ENCODE measurements at regions not wholly inside any gene's neighbourhood (a gene's known extent, or its start where the extent isn't known, plus 50 kb on each side); places are given as distances from the start of the nearest gene placed in this dataset.
A peak's percentile ranks its signal among the peaks of the same experiment; 100 is the strongest.

- H3K27me3 ChIP-seq (ENCODE audit: insufficient read depth, poor library complexity, severe bottlenecking) = no peaks in the 10 kb centered on the region
- TF ChIP-seq REST (IDR thresholded peaks at IDR 0.05; ENCODE audit: insufficient replicate concordance, low read depth) (no peak), SPI1 (IDR thresholded peaks at IDR 0.05; ENCODE audit: borderline replicate concordance, low read depth) (no peak), POLR2AphosphoS5 (IDR thresholded peaks at IDR 0.05; ENCODE audit: low read depth) (no peak), CTCF (IDR thresholded peaks at IDR 0.05; ENCODE audit: insufficient read depth, low read length) (no peak), GABPA (IDR thresholded peaks at IDR 0.05; ENCODE audit: low read depth) (no peak)
- DNase-seq (ENCODE audit: low read depth in 1 of 2, low spot score in 1 of 2) = no peak
- H3K4me3 ChIP-seq (replicated peaks; ENCODE audit: insufficient read depth, low read length) = no peak overlapping the region
- no peak overlapping the region for H3K27ac ChIP-seq (replicated peaks)
Measured at GRCh38 chr1:232579958-232580941, 49.7 kb downstream of the SIPA1L2 start.

GRCh38 chr1:232579466-232579865 lies 50.5 kb downstream of the SIPA1L2 start:
- no peak overlapping the region for H3K4me3 ChIP-seq (replicated peaks; ENCODE audit: insufficient read depth, low read length)
- peak overlapping the region; percentile 38 for H3K27ac ChIP-seq (replicated peaks)
- DNase-seq (ENCODE audit: low read depth in 1 of 2, low spot score in 1 of 2) = no peak
- H3K27me3 ChIP-seq (ENCODE audit: insufficient read depth, poor library complexity, severe bottlenecking) = no peaks in the 10 kb centered on the region
- TF ChIP-seq REST (IDR thresholded peaks at IDR 0.05; ENCODE audit: insufficient replicate concordance, low read depth) (no peak), POLR2AphosphoS5 (IDR thresholded peaks at IDR 0.05; ENCODE audit: low read depth) (no peak), SPI1 (IDR thresholded peaks at IDR 0.05; ENCODE audit: borderline replicate concordance, low read depth) (no peak), CTCF (IDR thresholded peaks at IDR 0.05; ENCODE audit: insufficient read depth, low read length) (no peak), GABPA (IDR thresholded peaks at IDR 0.05; ENCODE audit: low read depth) (no peak)

GRCh38 chr1:232578651-232579195 lies 51.2 kb downstream of the SIPA1L2 start:
- peak in 1 of 2 experiments; percentile 23 for DNase-seq (ENCODE audit: low read depth in 1 of 2, low spot score in 1 of 2)
- H3K4me3 ChIP-seq (replicated peaks; ENCODE audit: insufficient read depth, low read length) = no peak overlapping the region
- TF ChIP-seq REST (IDR thresholded peaks at IDR 0.05; ENCODE audit: insufficient replicate concordance, low read depth) (no peak), CTCF (IDR thresholded peaks at IDR 0.05; ENCODE audit: insufficient read depth, low read length) (no peak), GABPA (IDR thresholded peaks at IDR 0.05; ENCODE audit: low read depth) (no peak), SPI1 (IDR thresholded peaks at IDR 0.05; ENCODE audit: borderline replicate concordance, low read depth) (no peak), POLR2AphosphoS5 (IDR thresholded peaks at IDR 0.05; ENCODE audit: low read depth) (no peak)
- no peaks in the 10 kb centered on the region for H3K27me3 ChIP-seq (ENCODE audit: insufficient read depth, poor library complexity, severe bottlenecking)
- peak overlapping the region; percentile 38 for H3K27ac ChIP-seq (replicated peaks)
